Uterus (tissue), 2 donors: ENCODE measurements at regions not wholly inside any gene's neighbourhood (a gene's known extent, or its start where the extent isn't known, plus 50 kb on each side); places are given as distances from the start of the nearest gene placed in this dataset.

Experiments
- CTCF ChIP-seq, 4 experiments: fragments of 200-600 bp in 2 of 4; fragments of 450-650 bp in 2 of 4; sonication (generic) in 2 of 4; IDR thresholded peaks; one replicate each; pipeline ENCODE4 v1.5.1; 2016 to 2019; ENCODE audit warnings: antibody characterized with exemption in 4 of 4, mild to moderate bottlenecking in 2 of 4, moderate library complexity in 1 of 4
- POLR2A ChIP-seq, 2 donors: fragments of 450-650 bp; IDR thresholded peaks; one replicate each; pipeline ENCODE4 v1.6.1; 2016; ENCODE audit warnings: antibody characterized with exemption in 2 of 2, mild to moderate bottlenecking in 1 of 2, moderate library complexity in 1 of 2

GRCh38 chr1:5734414-5734813 is 257.8 kb downstream of the NPHP4 start:
- no peak for TF ChIP-seq CTCF (IDR thresholded peaks at IDR 0.05)
- TF ChIP-seq POLR2A (IDR thresholded peaks at IDR 0.05), result no peak
